GM23338 (cell line): ENCODE measurements at regions not wholly inside any gene's neighbourhood (a gene's known extent, or its start where the extent isn't known, plus 50 kb on each side); places are given as distances from the start of the nearest gene placed in this dataset.

Experiments
- CTCF ChIP-seq, 2 experiments: fragments of 200-600 bp in 1 of 2; sonication (generic) in 1 of 2; conservative IDR thresholded peaks; 2 replicates each; pipeline versions ENCODE4 v1.5.1 to v1.6.1; 2016 to 2017; ENCODE audit warnings: antibody characterized with exemption in 2 of 2, low read depth in 2 of 2, mild to moderate bottlenecking in 2 of 2, moderate library complexity in 1 of 2
- JUNB ChIP-seq: IDR thresholded peaks from one replicate; pipeline ENCODE4 v1.6.1; 2016; ENCODE audit warnings: antibody characterized with exemption; ENCODE audit not compliant: unreplicated experiment
- POLR2AphosphoS5 ChIP-seq: IDR thresholded peaks from 2 replicates; pipeline ENCODE4 v1.6.1; 2016; ENCODE audit warnings: antibody characterized with exemption, low read depth

- TF ChIP-seq CTCF (conservative IDR thresholded peaks at IDR 0.05; ENCODE audit: low read depth in 2 of 2) (no peak), POLR2AphosphoS5 (no peak), JUNB (no peak)
Observed at GRCh38 chr17:55664287-55664686, 58.4 kb downstream of the TMEM100 start.
